HG03571 (cell line): ENCODE measurements at regions not wholly inside any gene's neighbourhood (a gene's known extent, or its start where the extent isn't known, plus 50 kb on each side); places are given as distances from the start of the nearest gene placed in this dataset.
A peak's percentile ranks its signal among the peaks of the same experiment; 100 is the strongest.

ENCODE experiments used
- ATAC-seq: cut with Tn5 transposase; IDR thresholded peaks from one replicate; pipeline ENCODE4 v1.9.1; 2021; ENCODE audit not compliant: unreplicated experiment

DNA sequence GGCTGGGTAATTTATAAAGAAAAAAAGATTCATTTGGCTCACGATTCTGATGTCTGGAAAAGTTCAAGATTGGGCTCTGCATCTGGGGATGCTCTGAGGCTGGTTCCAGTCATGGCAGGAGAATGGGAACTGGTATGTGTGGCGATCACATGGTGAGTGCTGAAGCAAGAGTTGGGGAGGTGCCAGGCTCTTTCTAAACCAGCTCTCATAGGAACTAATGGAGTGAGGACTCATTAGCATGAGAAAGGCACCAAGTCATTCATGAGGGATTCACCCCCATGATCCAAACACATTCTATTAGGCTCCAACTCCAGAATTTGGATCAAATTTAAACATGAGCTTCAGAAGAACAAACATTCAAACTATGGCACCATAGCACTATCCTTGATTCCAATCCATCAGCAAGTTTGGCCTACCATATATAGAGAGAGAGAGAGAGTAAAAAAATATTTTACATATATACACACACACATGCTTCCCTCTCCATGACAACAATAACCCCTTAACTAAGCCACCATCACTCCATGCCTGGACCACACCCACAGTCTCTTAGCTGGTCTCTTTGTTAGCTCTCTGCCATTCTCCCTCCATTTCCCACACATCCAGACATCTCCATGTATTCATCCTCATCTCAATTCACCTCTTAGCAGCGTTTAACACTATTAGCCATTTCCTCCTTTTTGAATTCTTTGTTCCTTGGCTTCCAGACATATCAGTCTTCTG, 57.9 kb downstream of the NPY start:
- ATAC-seq = no peak

DNA sequence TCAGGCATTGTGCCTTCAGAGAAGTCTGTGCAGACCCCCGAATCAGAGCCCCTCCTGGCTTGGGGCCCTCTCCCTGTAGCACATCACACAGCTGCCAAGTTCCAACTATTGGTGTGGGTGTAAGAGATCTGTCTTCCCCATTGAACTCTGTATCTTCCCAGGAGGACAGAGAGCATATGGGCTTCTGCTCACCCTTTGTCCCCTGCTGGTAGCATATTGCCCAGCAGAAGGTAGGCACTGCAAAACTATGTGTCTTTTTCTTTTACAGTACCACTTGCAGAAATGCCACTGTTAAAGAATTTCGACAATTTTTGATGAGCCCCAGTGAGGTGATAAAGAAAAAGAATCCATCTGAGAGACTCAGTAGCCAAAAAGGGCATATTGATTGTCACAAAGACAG, 59.6 kb downstream of the NPY start:
- ATAC-seq = no peak

DNA sequence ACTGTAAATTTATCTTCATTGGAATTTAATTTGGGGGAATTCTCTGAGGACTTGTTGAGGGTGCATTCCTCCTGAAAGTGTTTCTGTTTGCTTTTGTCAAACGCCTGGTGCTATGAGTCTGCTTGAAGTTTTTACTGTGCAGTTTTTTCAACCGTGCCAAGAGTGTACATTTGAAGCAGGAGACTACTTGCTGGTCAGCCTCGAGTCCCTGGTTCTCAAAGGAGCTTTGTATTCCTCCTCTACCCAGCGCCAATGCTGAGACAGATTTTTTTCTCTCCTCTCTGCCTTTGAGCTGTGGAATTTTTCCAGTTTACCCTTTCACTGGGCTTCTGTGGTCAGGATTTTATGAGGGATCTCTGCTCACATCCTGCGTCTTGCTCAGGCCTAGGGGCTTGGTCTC, 62.1 kb downstream of the NPY start:
- ATAC-seq = no peak

DNA sequence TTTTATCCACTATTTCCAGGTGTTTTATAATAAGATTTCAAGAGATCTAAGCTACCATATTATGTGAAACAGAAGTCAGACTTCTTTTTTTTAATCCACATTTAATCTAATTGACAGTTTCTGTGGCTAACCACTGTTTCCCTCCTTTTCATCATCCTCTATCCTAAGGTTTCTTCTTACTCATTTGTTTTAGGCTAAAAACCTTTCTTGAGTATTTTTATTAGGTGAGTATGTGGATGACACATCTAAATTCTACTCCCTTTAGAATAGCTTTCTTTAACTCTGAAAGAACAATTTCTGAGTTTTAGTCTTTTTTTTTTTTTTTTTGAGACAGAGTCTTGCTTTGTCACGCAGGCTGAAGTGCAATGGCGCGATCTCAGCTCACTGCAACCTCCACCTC, 62.7 kb downstream of the NPY start:
- ATAC-seq = no peak

DNA sequence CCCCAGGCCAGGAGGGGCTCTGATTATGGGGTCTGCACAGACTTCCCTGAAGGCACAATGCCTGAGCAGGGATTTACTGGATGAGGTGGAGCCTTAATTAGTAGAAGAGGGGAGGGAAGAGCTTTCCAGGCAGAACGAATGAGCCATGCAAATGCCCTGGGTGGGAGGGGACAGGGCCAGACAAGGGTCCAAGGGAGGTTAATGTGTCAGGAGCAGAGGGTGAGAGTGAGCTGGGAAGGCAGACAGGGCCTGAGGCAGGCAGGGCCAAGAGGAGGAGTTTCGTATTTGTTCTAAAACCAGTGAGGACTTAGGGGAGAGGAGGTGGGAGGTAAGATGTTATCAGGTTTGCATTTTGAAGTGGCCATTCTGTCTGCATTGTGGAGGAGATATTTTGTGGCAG, 65.3 kb downstream of the NPY start:
- ATAC-seq = no peak

DNA sequence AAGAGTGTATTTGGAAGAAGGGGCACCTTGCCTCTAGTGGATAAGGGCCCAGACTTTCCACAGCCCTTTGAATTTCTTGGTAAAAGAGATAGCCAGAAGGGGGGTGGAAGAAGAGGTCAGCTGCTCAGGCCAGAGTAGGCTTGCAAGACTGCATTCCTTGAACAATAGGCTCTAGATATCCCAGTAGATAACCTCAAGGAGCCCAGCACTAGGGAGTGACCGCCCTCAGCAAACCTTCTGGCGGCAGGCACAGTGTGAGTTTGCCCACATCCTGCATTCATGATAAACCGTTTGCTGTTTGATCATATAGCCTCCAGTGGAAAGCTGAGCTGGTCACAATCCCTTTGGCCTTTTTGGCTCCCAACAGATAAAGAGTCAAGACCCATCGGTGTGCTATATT, 70.5 kb downstream of the NPY start:
- ATAC-seq = no peak

DNA sequence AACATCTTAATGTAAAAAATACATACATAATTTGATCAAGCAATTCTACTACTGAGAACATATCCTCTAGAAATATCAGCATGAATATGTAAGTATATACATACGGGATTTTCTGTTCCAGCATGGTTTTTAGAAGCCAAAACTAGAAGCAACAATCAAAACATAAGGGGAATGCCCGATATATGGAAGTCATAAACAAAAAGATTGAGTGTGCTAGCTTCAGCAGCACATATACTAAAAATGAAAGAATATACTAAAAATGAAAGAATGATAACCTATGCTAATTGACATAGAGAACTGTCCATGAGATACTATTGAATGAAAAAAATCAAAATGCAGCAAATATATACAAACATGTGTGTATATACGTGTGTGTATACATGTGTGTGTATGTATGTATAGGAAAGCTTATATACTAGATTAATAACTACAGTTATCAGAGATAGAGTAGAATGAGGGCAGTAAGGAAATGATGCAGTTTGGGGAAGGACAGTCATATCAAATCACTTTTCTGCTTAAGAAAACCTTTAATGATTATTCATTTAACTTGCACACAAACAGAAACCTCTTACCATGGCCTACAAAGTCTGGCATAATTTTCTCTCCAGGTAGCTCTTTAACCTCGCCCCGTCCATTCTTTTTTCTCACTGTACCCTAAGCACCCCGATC, 72.9 kb downstream of the NPY start:
- ATAC-seq = no peak

DNA sequence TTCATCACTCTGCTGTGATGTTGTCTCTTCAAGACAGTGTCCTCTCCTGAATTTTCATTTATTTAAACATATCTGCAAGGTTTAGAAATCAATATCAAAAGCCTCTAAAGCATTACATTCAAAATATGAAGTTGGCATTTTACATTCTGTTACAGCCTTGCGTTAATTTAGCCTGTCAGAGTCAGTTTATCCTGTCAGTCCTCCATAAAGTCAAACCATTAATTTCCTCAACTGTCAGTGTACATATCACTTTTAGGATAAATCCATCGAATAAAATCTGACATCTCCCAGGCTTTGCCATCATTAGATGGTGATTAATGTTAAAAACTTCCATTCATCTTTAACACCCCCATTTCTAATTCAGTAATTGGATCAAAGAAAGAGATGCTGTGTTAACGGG, 77.0 kb downstream of the NPY start:
- no peak for ATAC-seq

DNA sequence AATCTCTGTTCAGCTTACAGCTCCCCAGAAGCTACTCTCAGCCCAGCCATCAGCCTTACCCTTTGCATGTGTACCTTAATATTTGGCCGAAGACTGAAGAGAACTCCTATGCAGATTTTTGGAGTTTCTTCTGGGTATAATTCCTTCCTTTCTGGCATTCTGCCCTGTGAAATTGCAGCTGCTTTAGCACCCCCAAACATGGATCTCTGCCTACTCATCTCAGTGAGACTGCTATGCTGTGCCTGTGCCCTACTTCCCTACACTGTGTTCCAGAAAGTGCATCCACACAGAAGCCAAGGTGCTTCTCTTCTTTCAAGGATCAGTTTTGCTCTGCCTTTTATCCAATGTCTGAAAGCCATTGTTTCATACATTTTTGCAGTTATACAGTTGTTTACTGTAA, 81.6 kb downstream of the NPY start:
- ATAC-seq = no peak

DNA sequence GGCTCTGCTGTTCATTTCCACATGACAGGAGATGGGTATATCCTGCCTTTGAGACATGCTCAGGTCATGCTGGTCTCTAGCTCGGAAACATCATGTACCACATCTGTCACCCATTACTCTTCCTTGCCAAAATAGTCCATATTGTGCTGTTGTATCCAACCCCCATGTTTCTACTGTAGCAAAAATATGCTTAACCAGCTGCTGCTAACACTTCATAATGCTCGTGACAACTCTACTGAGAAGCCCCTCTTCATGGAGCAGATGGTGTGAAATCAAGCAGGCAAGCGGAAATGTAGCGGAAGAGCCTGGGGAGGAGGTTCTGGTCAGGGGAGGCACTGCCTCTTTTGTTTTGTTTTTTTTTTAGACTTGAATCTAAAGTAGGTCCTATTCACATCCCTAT, 82.9 kb downstream of the NPY start:
- no peak for ATAC-seq

DNA sequence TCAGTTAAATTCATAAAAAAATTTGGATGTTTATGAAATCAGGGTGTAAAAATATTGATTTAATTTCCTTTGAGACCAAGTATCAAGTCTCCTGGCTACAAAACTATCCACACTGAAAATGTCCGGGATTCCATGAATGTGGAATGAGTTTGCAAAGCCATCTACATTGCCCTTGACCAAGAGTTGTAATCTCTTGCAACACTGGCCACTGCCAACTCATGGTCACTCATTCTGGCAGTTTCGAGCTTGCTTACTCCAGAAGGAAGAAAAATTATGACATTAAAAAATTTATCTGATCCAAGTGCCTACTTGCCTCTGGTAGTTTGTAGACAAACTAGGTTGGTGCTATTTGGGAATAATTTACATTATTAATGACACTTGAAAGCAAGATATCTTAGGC, 84.2 kb downstream of the NPY start:
- no peak for ATAC-seq

DNA sequence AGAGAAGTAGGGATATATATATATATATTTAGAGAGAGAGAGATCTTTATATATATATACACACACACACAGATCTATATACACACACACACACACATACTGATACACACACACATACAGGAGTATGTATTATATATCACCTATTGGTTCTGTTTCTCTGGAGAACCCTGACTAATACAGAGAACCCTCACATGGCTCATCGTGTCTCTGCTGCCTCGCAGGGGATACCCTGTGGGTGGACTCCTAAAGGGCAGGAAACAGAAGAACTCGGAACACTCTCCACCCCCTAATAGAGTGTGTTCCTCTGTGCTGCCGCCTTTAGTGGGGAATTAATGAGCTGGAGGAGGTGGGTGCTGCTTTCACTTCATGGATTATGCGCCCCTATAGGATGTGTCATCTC, 86.6 kb downstream of the NPY start:
- no peak for ATAC-seq

DNA sequence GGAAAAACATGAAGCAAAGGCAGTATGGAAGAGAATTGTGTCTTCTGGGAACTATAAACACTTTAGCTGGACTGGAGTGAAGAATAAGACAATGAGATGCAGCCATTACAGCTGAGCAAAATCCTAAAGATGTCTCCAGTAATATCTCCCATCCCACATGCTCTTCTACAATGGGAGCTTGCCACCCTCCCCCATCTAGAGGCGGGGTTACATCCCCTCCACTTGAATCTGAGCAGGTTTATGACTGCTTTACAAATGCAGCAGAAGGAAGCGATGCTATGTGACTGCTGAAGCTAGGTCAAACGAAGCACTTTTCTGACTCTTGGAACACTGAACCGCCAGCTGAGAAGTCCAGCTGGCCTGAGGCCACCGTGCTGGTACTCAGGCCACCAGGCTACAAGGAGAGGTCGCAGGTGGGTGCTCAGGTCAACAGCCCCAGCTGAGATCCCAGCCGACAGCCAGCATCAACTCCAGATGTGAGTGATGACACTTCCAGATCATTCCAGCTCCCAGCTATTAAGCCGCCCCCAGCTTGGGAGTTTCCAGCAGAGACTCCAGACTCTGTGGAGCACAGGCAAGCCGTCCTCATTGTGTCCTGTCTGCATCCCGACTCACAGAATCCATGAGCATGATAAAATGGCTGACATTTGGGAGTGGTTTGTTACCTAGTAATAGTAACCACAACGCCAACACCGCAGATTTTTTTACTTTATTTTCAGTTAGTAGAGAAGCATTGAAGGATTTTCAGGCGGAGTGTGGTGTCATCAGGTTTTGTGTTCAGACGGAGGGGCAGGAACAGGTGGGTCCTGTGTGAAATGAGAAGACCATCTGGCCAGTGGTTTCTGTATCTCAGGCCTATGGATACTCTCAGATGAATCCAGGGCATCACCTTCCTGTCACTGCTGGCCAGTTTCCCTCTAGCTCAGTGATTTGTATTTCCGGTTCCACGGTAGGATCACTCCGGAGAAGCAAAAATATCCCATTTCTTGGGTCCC, 89.3 kb downstream of the NPY start:
- ATAC-seq = no peak

DNA sequence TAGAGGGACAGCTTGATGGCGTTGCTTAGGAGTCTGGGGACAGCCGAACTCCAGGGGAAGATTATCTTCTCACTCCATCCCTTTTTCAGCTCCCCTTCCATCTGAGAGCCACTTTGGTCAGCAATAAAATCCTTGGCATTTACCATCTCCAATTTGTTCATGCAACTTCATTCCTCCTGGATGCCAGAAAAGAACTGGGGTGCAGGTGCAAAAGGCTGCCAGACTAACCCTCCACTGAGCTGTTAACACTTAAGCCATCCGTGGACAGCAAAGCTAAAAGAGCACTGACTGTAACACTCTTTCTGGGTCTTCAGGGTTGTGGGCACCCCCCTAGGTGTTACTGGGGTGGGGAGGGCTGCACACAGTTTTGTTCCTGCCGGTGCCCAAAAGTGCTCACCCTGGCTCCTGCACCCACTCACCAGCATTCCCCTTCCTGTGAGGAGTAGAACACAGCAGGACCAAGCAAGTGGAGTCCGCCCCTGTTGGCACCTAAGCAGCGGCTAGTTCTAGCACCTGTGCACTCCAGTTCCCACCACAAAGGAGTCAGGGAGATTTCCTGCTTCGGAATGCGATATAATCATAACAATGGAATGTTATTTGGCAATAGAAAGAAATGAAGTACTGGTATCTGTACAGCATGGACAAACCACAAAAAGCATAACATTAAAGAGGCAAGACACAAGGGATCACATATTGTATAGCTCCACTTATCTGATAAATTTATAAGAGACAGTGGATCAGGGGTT, 95.1 kb downstream of the NPY start:
- ATAC-seq = no peak

DNA sequence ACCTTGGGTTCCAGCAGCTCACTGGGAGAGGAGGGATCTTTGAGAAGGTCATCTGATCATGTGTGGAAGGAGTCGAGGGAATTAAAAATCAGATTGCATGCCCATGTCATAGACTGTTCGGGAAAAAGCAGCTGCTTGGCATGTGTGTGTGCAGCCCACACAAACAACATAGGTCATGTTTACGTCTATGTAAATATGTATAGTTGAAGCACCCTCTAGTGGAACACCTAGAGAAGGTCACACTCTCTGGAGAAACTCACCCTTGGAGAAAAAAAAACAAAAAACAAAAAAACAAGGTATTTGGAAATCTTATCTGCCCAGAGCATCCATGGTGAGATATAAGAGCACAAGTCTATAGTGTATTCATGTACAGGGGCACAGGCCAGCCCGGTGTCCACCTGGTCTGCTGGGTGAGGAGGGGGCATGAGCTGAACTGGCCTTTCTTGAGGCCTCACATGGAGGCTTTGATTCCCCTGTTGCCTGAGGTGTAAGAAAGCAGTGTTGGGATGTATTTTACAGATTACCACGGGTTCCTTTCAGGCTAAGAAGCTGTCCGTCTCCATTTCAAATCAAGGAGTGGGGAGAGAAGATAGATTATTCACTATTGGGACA, 98.0 kb downstream of the NPY start:
- peak; percentile 69 for ATAC-seq

DNA sequence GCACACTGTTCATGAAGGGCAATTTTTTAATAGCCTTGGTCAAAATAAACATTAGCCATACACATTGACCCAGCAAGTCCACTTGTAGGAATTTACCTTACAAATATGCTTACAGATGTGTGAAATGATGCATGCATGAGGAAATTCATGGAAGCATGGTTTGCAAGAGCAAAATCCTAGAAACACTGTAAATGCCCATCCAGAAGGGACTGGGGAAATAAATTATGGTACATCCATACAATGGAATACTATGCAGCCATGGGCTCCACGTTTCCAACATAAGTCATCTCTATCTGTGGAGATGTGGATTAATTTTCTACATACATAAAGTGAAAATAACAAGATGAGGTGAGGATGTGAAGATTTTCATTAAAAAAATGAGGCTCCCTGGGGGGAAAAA, 99.1 kb downstream of the NPY start:
- no peak for ATAC-seq

DNA sequence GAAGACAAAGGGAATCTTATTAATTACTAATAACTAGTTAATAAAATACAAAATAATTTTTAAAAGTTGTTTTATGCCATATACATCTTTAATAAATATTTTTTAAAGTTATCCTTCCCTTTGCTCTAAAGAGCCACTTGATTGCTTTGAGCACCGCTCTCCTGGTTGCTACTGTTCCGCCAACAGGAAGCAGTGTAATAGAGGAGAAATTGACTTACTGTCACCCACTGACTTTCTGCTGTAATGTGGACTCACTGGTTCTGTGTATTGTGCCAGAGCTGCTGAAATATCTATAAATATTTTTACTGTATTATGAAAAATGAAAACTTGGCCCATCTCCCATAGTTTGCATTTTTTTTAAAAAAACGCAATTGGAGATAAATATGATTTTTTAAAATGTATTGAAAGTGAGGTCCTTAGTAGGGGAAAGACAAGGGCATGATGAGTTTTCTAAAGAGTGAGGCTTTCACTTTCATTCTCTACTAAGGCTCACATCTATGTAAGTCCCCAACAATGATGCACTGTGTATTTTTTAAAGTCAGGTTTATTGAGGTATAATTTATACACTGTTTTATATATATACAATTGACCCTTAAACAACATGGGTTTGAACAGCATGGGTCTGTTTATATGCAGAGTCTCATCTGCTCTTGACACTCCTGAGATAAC, 100.5 kb downstream of the NPY start:
- ATAC-seq = no peak

DNA sequence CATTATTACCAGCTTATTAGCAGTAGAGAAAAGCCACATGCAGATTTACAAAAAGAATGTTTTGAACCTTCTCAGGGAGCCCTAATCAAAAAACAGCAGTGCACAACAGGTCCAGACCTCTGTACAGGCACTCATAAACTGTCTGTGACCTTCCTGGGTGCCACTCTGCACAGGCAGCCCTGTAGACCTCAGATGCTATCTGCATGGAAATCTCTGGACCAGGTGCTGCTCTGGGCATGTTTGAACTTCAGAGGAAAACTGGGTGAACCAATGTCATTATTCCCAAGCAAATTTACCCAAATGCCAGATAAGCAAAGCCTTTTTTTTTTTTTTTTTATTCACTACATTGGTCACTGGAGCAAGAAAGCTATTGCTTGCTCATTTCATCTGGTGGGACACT, 104.2 kb downstream of the NPY start:
- ATAC-seq = no peak

DNA sequence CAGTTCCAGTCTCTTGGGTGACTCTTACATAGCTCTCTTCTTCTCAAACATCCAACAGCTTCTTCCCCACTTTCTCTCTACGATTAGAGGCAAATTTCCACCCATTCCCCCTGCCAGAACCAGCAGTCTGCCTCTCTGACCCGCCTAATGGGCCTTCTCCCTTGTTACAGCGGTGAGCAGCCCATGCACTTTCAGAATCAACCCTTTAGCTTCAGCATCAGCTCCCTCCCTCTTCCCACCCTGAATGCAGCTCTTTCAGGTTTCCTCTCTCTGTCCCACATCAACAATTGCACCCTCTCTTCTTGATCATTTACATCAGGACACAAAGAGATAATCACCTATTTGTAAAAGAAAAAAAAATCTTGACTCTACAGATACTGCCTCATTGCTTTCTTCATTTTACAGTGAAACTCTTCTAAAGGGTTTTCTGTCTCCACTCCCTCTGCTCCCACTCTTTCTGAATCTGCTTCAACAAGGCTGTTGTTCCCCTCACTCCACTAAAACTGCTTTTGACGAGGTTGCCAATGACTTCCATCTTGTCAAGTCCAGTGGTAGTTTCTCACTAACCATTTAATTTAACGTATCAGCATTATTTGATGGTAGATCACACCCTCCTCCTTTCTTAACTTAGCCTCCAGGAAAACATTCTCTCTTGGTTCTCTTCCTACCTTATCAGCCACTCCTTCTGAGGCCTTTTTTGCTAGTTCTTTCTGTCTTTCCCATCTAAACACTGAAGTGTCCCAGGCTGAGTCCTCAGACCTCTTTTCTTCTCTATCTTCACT, 106.6 kb downstream of the NPY start:
- ATAC-seq = no peak
